LNCaP clone FGC (cell line): ENCODE measurements at regions not wholly inside any gene's neighbourhood (a gene's known extent, or its start where the extent isn't known, plus 50 kb on each side); places are given as distances from the start of the nearest gene placed in this dataset.

ENCODE experiments used
- DNase-seq: peaks from one replicate; pipeline ENCODE4 v3.0.0-alpha.2; 2011; ENCODE audit warnings: low read depth
- H3K4me3 ChIP-seq: 2 replicates; pipeline ENCODE4 v1.5.1; 2011; ENCODE audit warnings: mild to moderate bottlenecking, low read depth, low read length, control low read depth
- CTCF ChIP-seq: IDR thresholded peaks from 2 replicates; pipeline ENCODE4 v1.5.1; 2012; ENCODE audit warnings: mild to moderate bottlenecking; ENCODE audit not compliant: control insufficient read depth, insufficient read depth; ENCODE audit errors: extremely low read depth

- TF ChIP-seq CTCF, result no peak
- no peak for DNase-seq
- H3K4me3 ChIP-seq, result no peak overlapping the region
Measured at GRCh38 chr3:110732420-110732819, 339.2 kb upstream of the NECTIN3 start.

GRCh38 chr3:110733045-110733444 lies 338.6 kb upstream of the NECTIN3 start:
- H3K4me3 ChIP-seq, result no peak overlapping the region
- no peak for DNase-seq
- TF ChIP-seq CTCF, result no peak

- H3K4me3 ChIP-seq, result no peak overlapping the region
- TF ChIP-seq CTCF, result no peak
- DNase-seq, result no peak
Measured at GRCh38 chr3:110734524-110734923, 337.1 kb upstream of the NECTIN3 start.

- no peak for TF ChIP-seq CTCF
- no peak overlapping the region for H3K4me3 ChIP-seq
- no peak for DNase-seq
Measured at GRCh38 chr3:110736332-110736731, 335.3 kb upstream of the NECTIN3 start.

GRCh38 chr3:110738531-110738930 lies 333.1 kb upstream of the NECTIN3 start:
- DNase-seq, result no peak
- TF ChIP-seq CTCF, result no peak
- H3K4me3 ChIP-seq, result no peak overlapping the region

- no peak for DNase-seq
Measured at GRCh38 chr3:110741891-110742290, 329.7 kb upstream of the NECTIN3 start.

More at GRCh38 chr3:110741891-110742290, 329.7 kb upstream of the NECTIN3 start:
- no peak for TF ChIP-seq CTCF
- no peak overlapping the region for H3K4me3 ChIP-seq
